Neural cell (in vitro differentiated cells): ENCODE measurements at regions not wholly inside any gene's neighbourhood (a gene's known extent, or its start where the extent isn't known, plus 50 kb on each side); places are given as distances from the start of the nearest gene placed in this dataset.

Source experiments
- POLR2AphosphoS5 ChIP-seq: IDR thresholded peaks from 2 replicates; pipeline ENCODE4 v1.6.1; 2012
- RAD21 ChIP-seq: fragments of 450-650 bp; conservative IDR thresholded peaks from 2 replicates; pipeline ENCODE4 v1.6.1; 2014; ENCODE audit warnings: antibody characterized with exemption, mild to moderate bottlenecking, moderate library complexity
- SMC3 ChIP-seq: fragments of 450-650 bp; conservative IDR thresholded peaks from 2 replicates; pipeline ENCODE4 v1.6.1; 2014; ENCODE audit warnings: antibody characterized with exemption, mild to moderate bottlenecking, moderate library complexity; ENCODE audit not compliant: poor library complexity
- TF ChIP-seq, protein P1 (sequence below): IDR thresholded peaks from 2 replicates; pipeline ENCODE4 v1.6.1; 2012; ENCODE audit warnings: borderline replicate concordance
- TF ChIP-seq, protein P2 (sequence below): fragments of 450-650 bp; IDR thresholded peaks from 2 replicates; pipeline ENCODE4 v1.5.1; 2014; ENCODE audit warnings: antibody characterized with exemption, mild to moderate bottlenecking, moderate library complexity; ENCODE audit not compliant: poor library complexity, severe bottlenecking

DNA sequence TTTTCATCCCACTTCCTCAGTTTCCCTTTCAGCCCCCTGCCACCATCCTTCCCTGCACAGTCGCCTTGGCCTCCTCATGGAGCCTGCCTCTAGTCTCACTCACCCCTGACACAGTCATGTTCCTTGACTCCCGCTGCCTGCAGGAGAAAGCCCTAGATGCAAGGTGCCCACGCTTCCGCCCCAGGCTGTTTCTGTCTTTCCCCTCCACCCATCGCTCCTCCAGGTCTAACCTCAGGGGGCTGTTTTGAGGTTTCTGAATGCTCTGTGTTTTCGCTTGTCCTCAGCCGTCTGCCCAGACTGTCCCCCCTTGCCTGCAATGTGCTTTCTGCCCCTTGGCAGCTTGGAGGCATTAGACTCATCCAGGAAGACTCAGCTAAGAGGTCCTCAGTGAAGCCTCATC lies 89.9 kb downstream of the EMX2 start:
- TF ChIP-seq POLR2AphosphoS5 = no peak
- TF ChIP-seq, protein P1, sequence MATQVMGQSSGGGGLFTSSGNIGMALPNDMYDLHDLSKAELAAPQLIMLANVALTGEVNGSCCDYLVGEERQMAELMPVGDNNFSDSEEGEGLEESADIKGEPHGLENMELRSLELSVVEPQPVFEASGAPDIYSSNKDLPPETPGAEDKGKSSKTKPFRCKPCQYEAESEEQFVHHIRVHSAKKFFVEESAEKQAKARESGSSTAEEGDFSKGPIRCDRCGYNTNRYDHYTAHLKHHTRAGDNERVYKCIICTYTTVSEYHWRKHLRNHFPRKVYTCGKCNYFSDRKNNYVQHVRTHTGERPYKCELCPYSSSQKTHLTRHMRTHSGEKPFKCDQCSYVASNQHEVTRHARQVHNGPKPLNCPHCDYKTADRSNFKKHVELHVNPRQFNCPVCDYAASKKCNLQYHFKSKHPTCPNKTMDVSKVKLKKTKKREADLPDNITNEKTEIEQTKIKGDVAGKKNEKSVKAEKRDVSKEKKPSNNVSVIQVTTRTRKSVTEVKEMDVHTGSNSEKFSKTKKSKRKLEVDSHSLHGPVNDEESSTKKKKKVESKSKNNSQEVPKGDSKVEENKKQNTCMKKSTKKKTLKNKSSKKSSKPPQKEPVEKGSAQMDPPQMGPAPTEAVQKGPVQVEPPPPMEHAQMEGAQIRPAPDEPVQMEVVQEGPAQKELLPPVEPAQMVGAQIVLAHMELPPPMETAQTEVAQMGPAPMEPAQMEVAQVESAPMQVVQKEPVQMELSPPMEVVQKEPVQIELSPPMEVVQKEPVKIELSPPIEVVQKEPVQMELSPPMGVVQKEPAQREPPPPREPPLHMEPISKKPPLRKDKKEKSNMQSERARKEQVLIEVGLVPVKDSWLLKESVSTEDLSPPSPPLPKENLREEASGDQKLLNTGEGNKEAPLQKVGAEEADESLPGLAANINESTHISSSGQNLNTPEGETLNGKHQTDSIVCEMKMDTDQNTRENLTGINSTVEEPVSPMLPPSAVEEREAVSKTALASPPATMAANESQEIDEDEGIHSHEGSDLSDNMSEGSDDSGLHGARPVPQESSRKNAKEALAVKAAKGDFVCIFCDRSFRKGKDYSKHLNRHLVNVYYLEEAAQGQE = no peak
- TF ChIP-seq, protein P2, sequence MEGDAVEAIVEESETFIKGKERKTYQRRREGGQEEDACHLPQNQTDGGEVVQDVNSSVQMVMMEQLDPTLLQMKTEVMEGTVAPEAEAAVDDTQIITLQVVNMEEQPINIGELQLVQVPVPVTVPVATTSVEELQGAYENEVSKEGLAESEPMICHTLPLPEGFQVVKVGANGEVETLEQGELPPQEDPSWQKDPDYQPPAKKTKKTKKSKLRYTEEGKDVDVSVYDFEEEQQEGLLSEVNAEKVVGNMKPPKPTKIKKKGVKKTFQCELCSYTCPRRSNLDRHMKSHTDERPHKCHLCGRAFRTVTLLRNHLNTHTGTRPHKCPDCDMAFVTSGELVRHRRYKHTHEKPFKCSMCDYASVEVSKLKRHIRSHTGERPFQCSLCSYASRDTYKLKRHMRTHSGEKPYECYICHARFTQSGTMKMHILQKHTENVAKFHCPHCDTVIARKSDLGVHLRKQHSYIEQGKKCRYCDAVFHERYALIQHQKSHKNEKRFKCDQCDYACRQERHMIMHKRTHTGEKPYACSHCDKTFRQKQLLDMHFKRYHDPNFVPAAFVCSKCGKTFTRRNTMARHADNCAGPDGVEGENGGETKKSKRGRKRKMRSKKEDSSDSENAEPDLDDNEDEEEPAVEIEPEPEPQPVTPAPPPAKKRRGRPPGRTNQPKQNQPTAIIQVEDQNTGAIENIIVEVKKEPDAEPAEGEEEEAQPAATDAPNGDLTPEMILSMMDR = no peak
- no peak for TF ChIP-seq SMC3
- no peak for TF ChIP-seq RAD21
